RWPE2 (cell line): ENCODE measurements at regions not wholly inside any gene's neighbourhood (a gene's known extent, or its start where the extent isn't known, plus 50 kb on each side); places are given as distances from the start of the nearest gene placed in this dataset.

Experiments used
- ATAC-seq: fragments of 200-7000 bp; cut with Tn5 transposase; 3 replicates; pipeline ENCODE4 v1.9.1; 2021; ENCODE audit warnings: low read depth
- DNase-seq: peaks from one replicate; pipeline ENCODE4 v3.0.0-alpha.2; 2020; ENCODE audit warnings: low spot score
- H3K27ac ChIP-seq: fragments of 450-650 bp; 2 replicates; pipeline ENCODE4 v1.5.1; 2017; ENCODE audit warnings: mild to moderate bottlenecking; ENCODE audit not compliant: poor library complexity, severe bottlenecking
- H3K27me3 ChIP-seq: fragments of 250-450 bp; sonication (Bioruptor Pico); 2 replicates; pipeline ENCODE4 v1.5.1; 2021; ENCODE audit warnings: mild to moderate bottlenecking, moderate library complexity; ENCODE audit not compliant: insufficient read depth, poor library complexity, severe bottlenecking
- H3K36me3 ChIP-seq: fragments of 250-450 bp; sonication (Bioruptor Pico); 2 replicates; pipeline ENCODE4 v1.5.1; 2020; ENCODE audit warnings: low read depth, mild to moderate bottlenecking, moderate library complexity
- H3K4me1 ChIP-seq: fragments of 250-450 bp; sonication (Bioruptor Pico); 2 replicates; pipeline ENCODE4 v1.5.1; 2021; ENCODE audit warnings: mild to moderate bottlenecking, moderate library complexity; ENCODE audit not compliant: insufficient read depth, poor library complexity, severe bottlenecking
- H3K4me3 ChIP-seq: fragments of 250-450 bp; sonication (Bioruptor Pico); 2 replicates; pipeline ENCODE4 v1.5.1; 2021; ENCODE audit warnings: mild to moderate bottlenecking, moderate library complexity; ENCODE audit not compliant: severe bottlenecking
- H3K9me3 ChIP-seq: fragments of 250-450 bp; sonication (Bioruptor Pico); 2 replicates; pipeline ENCODE4 v1.5.1; 2021; ENCODE audit warnings: mild to moderate bottlenecking, moderate library complexity; ENCODE audit not compliant: severe bottlenecking
- TF ChIP-seq, protein P1 (sequence below): fragments of 450-650 bp; IDR thresholded peaks from one replicate; pipeline ENCODE4 v1.5.1; 2017; ENCODE audit warnings: mild to moderate bottlenecking, moderate library complexity; ENCODE audit not compliant: poor library complexity, severe bottlenecking

GRCh38 chr14:103227094-103227768, 104.0 kb downstream of the TNFAIP2 start:
- H3K36me3 ChIP-seq: no peaks in the 10 kb centered on the region
- DNase-seq (no peak), ATAC-seq (no peak)
- H3K27me3 ChIP-seq: no peaks in the 10 kb centered on the region
- no peak overlapping the region for H3K4me3 ChIP-seq
- H3K4me1 ChIP-seq: no peaks in the 10 kb centered on the region
- H3K9me3 ChIP-seq: no peaks in the 10 kb centered on the region
- TF ChIP-seq, protein P1, sequence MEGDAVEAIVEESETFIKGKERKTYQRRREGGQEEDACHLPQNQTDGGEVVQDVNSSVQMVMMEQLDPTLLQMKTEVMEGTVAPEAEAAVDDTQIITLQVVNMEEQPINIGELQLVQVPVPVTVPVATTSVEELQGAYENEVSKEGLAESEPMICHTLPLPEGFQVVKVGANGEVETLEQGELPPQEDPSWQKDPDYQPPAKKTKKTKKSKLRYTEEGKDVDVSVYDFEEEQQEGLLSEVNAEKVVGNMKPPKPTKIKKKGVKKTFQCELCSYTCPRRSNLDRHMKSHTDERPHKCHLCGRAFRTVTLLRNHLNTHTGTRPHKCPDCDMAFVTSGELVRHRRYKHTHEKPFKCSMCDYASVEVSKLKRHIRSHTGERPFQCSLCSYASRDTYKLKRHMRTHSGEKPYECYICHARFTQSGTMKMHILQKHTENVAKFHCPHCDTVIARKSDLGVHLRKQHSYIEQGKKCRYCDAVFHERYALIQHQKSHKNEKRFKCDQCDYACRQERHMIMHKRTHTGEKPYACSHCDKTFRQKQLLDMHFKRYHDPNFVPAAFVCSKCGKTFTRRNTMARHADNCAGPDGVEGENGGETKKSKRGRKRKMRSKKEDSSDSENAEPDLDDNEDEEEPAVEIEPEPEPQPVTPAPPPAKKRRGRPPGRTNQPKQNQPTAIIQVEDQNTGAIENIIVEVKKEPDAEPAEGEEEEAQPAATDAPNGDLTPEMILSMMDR: no peak
- no peak overlapping the region for H3K27ac ChIP-seq

GRCh38 chr14:103228076-103228806, 105.0 kb downstream of the TNFAIP2 start:
- Histone ChIP-seq H3K4me1 (no peaks in the 10 kb centered on the region), H3K9me3 (no peaks in the 10 kb centered on the region), H3K27me3 (no peaks in the 10 kb centered on the region), H3K4me3 (no peak overlapping the region), H3K27ac (no peak overlapping the region), H3K36me3 (no peaks in the 10 kb centered on the region)
- DNase-seq (no peak), ATAC-seq (no peak)
- TF ChIP-seq, protein P1: no peak

DNA sequence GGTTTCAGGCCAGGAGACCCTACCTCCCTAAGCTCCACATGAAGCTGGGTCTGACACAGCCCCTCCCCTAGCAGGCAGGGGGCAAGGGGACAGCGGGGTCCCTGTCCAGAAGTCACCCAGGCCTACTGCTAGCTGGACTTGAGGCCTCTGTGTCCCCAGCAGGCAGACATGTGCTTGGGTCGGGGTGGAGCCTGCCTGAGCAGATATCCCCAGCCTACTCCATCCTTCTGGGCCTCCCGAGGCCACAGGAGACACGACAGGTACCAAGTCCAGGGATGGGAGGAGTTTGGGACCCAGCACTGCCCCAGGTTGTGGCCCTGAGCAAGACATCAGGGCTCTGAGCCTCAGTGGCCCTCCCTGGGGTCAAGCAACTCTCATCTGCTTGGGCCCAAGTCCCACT, 105.2 kb upstream of the EIF5 start:
- ATAC-seq: no peak
- Histone ChIP-seq H3K27ac (no peak overlapping the region), H3K27me3 (no peaks in the 10 kb centered on the region), H3K9me3 (no peaks in the 10 kb centered on the region), H3K36me3 (no peaks in the 10 kb centered on the region), H3K4me3 (no peak overlapping the region), H3K4me1 (no peaks in the 10 kb centered on the region)
- no peak for DNase-seq
- TF ChIP-seq, protein P1: no peak

GRCh38 chr14:103230021-103230420, 104.0 kb upstream of the EIF5 start:
- no peaks in the 10 kb centered on the region for H3K9me3 ChIP-seq
- H3K4me3 ChIP-seq: no peak overlapping the region
- DNase-seq (no peak), ATAC-seq (no peak)
- H3K36me3 ChIP-seq: no peaks in the 10 kb centered on the region
- H3K27me3 ChIP-seq: no peaks in the 10 kb centered on the region
- no peak overlapping the region for H3K27ac ChIP-seq
- H3K4me1 ChIP-seq: no peaks in the 10 kb centered on the region
- TF ChIP-seq, protein P1: no peak
